Erythroblast (primary cell): ENCODE measurements at regions not wholly inside any gene's neighbourhood (a gene's known extent, or its start where the extent isn't known, plus 50 kb on each side); places are given as distances from the start of the nearest gene placed in this dataset.
"Not testable (repeated sequence)": the region's sequence is repeated elsewhere in the genome, so short reads cannot be mapped to it uniquely, and the experiment has no call there.

Source experiments
- DNase-seq, 2 experiments: peaks; one replicate each; lab custom pipeline; 2025; lab: John Stamatoyannopoulos, UW
- GATA1 ChIP-seq: IDR thresholded peaks from 2 replicates; pipeline ENCODE4 v1.6.1; 2011; ENCODE audit warnings: low read depth, mild to moderate bottlenecking, control low read depth, low read length, moderate library complexity
- POLR2A ChIP-seq: IDR thresholded peaks from 2 replicates; pipeline ENCODE4 v1.6.1; 2011; ENCODE audit warnings: mild to moderate bottlenecking, low read length

GRCh38 chr6:137291441-137291840 is 72.3 kb upstream of the IFNGR1 start:
- TF ChIP-seq GATA1: no peak
- TF ChIP-seq POLR2A: no peak
- DNase-seq: peak in 1 of 2 experiments; percentile 14

- TF ChIP-seq GATA1 (no peak), POLR2A (no peak)
- no peak for DNase-seq
Measured at GRCh38 chr6:137290601-137291261, 71.5 kb upstream of the IFNGR1 start.

GRCh38 chr6:137286916-137287315 is 67.7 kb upstream of the IFNGR1 start:
- TF ChIP-seq POLR2A (no peak), GATA1 (no peak)
- no peak for DNase-seq

- DNase-seq: no peak
- TF ChIP-seq GATA1 (no peak), POLR2A (no peak)
Measured at GRCh38 chr6:137286368-137286767, 67.2 kb upstream of the IFNGR1 start.

- DNase-seq: no peak
- no peak for TF ChIP-seq POLR2A
- TF ChIP-seq GATA1: no peak
Measured at GRCh38 chr6:137284811-137285110, 65.6 kb upstream of the IFNGR1 start.

- TF ChIP-seq GATA1 (no peak), POLR2A (no peak)
- DNase-seq: no peak
Measured at GRCh38 chr6:137283940-137284810, 65.0 kb upstream of the IFNGR1 start.

- no peak for DNase-seq
- no peak for TF ChIP-seq POLR2A
Measured at GRCh38 chr6:137283080-137283479, 63.9 kb upstream of the IFNGR1 start.

GRCh38 chr6:137282254-137282653 is 63.1 kb upstream of the IFNGR1 start:
- no peak for DNase-seq
- no peak for TF ChIP-seq POLR2A
- TF ChIP-seq GATA1: no peak

- DNase-seq: not testable (repeated sequence)
Measured at GRCh38 chr6:137279279-137279678, 60.1 kb upstream of the IFNGR1 start.

- no peak for DNase-seq
- TF ChIP-seq POLR2A: no peak
- no peak for TF ChIP-seq GATA1
Measured at GRCh38 chr6:137277971-137278637, 58.9 kb upstream of the IFNGR1 start.

GRCh38 chr6:137272403-137272802 is 53.2 kb upstream of the IFNGR1 start:
- no peak for TF ChIP-seq GATA1
- no peak for TF ChIP-seq POLR2A
- no peak for DNase-seq

GRCh38 chr6:137271245-137272183 is 52.3 kb upstream of the IFNGR1 start:
- peak; percentile 34 to 53 for DNase-seq

GRCh38 chr6:137269803-137270202 is 50.6 kb upstream of the IFNGR1 start:
- TF ChIP-seq GATA1: no peak
- TF ChIP-seq POLR2A: no peak
- DNase-seq: no peak

More at GRCh38 chr6:137271245-137272183, 52.3 kb upstream of the IFNGR1 start:
- TF ChIP-seq POLR2A (no peak), GATA1 (no peak)

GRCh38 chr6:137269347-137269746 is 50.2 kb upstream of the IFNGR1 start:
- TF ChIP-seq POLR2A (no peak), GATA1 (no peak)
- DNase-seq: no peak
